Panc1 (cell line): ENCODE measurements at regions not wholly inside any gene's neighbourhood (a gene's known extent, or its start where the extent isn't known, plus 50 kb on each side); places are given as distances from the start of the nearest gene placed in this dataset.
"Not testable (repeated sequence)": the region's sequence is repeated elsewhere in the genome, so short reads cannot be mapped to it uniquely, and the experiment has no call there.

ENCODE experiments used
- POLR2AphosphoS5 ChIP-seq: IDR thresholded peaks from 2 replicates; pipeline ENCODE4 v1.6.1; 2012; ENCODE audit warnings: mild to moderate bottlenecking, low read depth, low read length, moderate library complexity
- SIN3A ChIP-seq: IDR thresholded peaks from 2 replicates; pipeline ENCODE4 v1.6.1; 2012; ENCODE audit warnings: low read depth, mild to moderate bottlenecking, low read length, moderate library complexity, borderline replicate concordance; ENCODE audit not compliant: insufficient read depth
- TCF7L2 ChIP-seq: IDR thresholded peaks from 2 replicates; pipeline ENCODE4 v1.6.1; 2011; ENCODE audit warnings: mild to moderate bottlenecking, low read depth, low read length, inconsistent platforms
- TF ChIP-seq, protein P1 (sequence below), 2 experiments: IDR thresholded peaks; 2 replicates each; pipeline ENCODE4 v1.6.1; 2011 to 2012; ENCODE audit warnings: low read depth in 2 of 2, control low read depth in 1 of 2, low read length in 1 of 2, mild to moderate bottlenecking in 1 of 2, moderate library complexity in 1 of 2; ENCODE audit not compliant: insufficient read depth in 1 of 2
- TF ChIP-seq, protein P2 (sequence below): fragments of 450-650 bp; IDR thresholded peaks from 2 replicates; pipeline ENCODE4 v1.5.1; 2017; ENCODE audit warnings: mild to moderate bottlenecking

DNA sequence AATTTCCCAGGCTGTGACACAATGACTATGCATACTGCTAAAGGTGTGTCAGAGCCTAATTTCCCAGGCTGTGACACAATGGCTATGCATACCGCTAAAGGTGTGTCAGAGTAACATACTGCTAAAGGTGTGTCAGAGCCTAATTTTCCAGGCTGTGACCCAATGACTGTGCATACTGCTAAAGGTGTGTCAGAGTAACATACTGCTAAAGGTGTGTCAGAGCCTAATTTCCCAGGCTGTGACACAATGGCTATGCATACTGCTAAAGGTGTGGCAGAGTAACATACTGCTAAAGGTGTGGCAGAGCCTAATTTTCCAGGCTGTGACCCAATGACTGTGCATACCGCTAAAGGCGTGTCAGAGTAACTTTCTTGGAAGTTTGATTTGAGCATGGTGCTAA, 132.9 kb downstream of the BOD1 start:
- TF ChIP-seq, protein P1, sequence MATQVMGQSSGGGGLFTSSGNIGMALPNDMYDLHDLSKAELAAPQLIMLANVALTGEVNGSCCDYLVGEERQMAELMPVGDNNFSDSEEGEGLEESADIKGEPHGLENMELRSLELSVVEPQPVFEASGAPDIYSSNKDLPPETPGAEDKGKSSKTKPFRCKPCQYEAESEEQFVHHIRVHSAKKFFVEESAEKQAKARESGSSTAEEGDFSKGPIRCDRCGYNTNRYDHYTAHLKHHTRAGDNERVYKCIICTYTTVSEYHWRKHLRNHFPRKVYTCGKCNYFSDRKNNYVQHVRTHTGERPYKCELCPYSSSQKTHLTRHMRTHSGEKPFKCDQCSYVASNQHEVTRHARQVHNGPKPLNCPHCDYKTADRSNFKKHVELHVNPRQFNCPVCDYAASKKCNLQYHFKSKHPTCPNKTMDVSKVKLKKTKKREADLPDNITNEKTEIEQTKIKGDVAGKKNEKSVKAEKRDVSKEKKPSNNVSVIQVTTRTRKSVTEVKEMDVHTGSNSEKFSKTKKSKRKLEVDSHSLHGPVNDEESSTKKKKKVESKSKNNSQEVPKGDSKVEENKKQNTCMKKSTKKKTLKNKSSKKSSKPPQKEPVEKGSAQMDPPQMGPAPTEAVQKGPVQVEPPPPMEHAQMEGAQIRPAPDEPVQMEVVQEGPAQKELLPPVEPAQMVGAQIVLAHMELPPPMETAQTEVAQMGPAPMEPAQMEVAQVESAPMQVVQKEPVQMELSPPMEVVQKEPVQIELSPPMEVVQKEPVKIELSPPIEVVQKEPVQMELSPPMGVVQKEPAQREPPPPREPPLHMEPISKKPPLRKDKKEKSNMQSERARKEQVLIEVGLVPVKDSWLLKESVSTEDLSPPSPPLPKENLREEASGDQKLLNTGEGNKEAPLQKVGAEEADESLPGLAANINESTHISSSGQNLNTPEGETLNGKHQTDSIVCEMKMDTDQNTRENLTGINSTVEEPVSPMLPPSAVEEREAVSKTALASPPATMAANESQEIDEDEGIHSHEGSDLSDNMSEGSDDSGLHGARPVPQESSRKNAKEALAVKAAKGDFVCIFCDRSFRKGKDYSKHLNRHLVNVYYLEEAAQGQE (IDR thresholded peaks at IDR 0.05; ENCODE audit: insufficient read depth in 1 of 2, low read depth in 2 of 2, low read length in 1 of 2), result not testable (repeated sequence)
- TF ChIP-seq, protein P2, sequence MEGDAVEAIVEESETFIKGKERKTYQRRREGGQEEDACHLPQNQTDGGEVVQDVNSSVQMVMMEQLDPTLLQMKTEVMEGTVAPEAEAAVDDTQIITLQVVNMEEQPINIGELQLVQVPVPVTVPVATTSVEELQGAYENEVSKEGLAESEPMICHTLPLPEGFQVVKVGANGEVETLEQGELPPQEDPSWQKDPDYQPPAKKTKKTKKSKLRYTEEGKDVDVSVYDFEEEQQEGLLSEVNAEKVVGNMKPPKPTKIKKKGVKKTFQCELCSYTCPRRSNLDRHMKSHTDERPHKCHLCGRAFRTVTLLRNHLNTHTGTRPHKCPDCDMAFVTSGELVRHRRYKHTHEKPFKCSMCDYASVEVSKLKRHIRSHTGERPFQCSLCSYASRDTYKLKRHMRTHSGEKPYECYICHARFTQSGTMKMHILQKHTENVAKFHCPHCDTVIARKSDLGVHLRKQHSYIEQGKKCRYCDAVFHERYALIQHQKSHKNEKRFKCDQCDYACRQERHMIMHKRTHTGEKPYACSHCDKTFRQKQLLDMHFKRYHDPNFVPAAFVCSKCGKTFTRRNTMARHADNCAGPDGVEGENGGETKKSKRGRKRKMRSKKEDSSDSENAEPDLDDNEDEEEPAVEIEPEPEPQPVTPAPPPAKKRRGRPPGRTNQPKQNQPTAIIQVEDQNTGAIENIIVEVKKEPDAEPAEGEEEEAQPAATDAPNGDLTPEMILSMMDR, result not testable (repeated sequence)
- TF ChIP-seq SIN3A, POLR2AphosphoS5, TCF7L2: not testable (repeated sequence)
